Loucy (cell line): ENCODE measurements at regions not wholly inside any gene's neighbourhood (a gene's known extent, or its start where the extent isn't known, plus 50 kb on each side); places are given as distances from the start of the nearest gene placed in this dataset.

Source experiments
- H2AFZ ChIP-seq: fragments of 200-600 bp; sonication (generic); 2 replicates; pipeline ENCODE4 v1.6.0; 2016; ENCODE audit warnings: antibody characterized with exemption, mild to moderate bottlenecking, low read length, moderate library complexity
- H3F3A ChIP-seq: fragments of 200-600 bp; 2 replicates; pipeline ENCODE4 v1.6.0; 2016; ENCODE audit warnings: antibody characterized with exemption, low read depth, mild to moderate bottlenecking
- H3K27me3 ChIP-seq: fragments of 200-600 bp; sonication (generic); 2 replicates; pipeline ENCODE4 v1.6.1; 2014; ENCODE audit warnings: low read length, mild to moderate bottlenecking; ENCODE audit not compliant: insufficient read depth, poor library complexity, severe bottlenecking
- H3K36me3 ChIP-seq: fragments of 200-600 bp; sonication (generic); 2 replicates; pipeline ENCODE4 v1.6.1; 2016; ENCODE audit warnings: low read length; ENCODE audit not compliant: insufficient read depth
- H3K4me1 ChIP-seq: fragments of 200-600 bp; sonication (generic); 2 replicates; pipeline ENCODE4 v1.5.1; 2014; ENCODE audit warnings: low read length, mild to moderate bottlenecking; ENCODE audit not compliant: insufficient read depth, poor library complexity, severe bottlenecking
- H3K4me2 ChIP-seq: fragments of 200-600 bp; sonication (generic); 2 replicates; pipeline ENCODE4 v1.6.0; 2014; ENCODE audit warnings: antibody characterized with exemption, low read length, low read depth, mild to moderate bottlenecking; ENCODE audit not compliant: poor library complexity, severe bottlenecking
- H3K4me3 ChIP-seq: fragments of 200-600 bp; sonication (generic); 2 replicates; pipeline ENCODE4 v1.5.1; 2014; ENCODE audit warnings: low read length, mild to moderate bottlenecking, mixed read lengths; ENCODE audit not compliant: poor library complexity, severe bottlenecking
- H3K79me2 ChIP-seq: fragments of 200-600 bp; sonication (generic); 2 replicates; pipeline ENCODE4 v1.6.1; 2014; ENCODE audit warnings: low read length; ENCODE audit not compliant: insufficient read depth
- H3K9ac ChIP-seq: fragments of 200-600 bp; sonication (generic); 2 replicates; pipeline ENCODE4 v1.6.0; 2014; ENCODE audit warnings: mild to moderate bottlenecking, low read depth, low read length, moderate library complexity; ENCODE audit not compliant: poor library complexity, severe bottlenecking
- H3K9me2 ChIP-seq: fragments of 200-600 bp; sonication (generic); replicated peaks from 2 replicates; pipeline ENCODE4 v1.6.1; 2016; ENCODE audit warnings: low read depth, low read length, mixed read lengths
- H3K9me3 ChIP-seq: fragments of 200-600 bp; sonication (generic); 2 replicates; pipeline ENCODE4 v1.6.1; 2014; ENCODE audit warnings: mild to moderate bottlenecking, antibody characterized with exemption, low read length, low read depth; ENCODE audit not compliant: insufficient read depth
- H4K20me1 ChIP-seq: fragments of 200-600 bp; sonication (generic); 2 replicates; pipeline ENCODE4 v1.6.0; 2014; ENCODE audit warnings: antibody characterized with exemption, low read length, mild to moderate bottlenecking; ENCODE audit not compliant: insufficient read depth, poor library complexity, severe bottlenecking
- EZH2phosphoT487 ChIP-seq: fragments of 200-600 bp; IDR thresholded peaks from 2 replicates; pipeline ENCODE4 v1.6.1; 2018; ENCODE audit warnings: antibody characterized with exemption, mild to moderate bottlenecking, moderate library complexity, borderline replicate concordance
- TF ChIP-seq, protein P1 (sequence below): fragments of 200-600 bp; sonication (generic); conservative IDR thresholded peaks from 2 replicates; pipeline ENCODE4 v1.5.1; 2014; ENCODE audit warnings: mild to moderate bottlenecking, antibody characterized with exemption, low read length

DNA sequence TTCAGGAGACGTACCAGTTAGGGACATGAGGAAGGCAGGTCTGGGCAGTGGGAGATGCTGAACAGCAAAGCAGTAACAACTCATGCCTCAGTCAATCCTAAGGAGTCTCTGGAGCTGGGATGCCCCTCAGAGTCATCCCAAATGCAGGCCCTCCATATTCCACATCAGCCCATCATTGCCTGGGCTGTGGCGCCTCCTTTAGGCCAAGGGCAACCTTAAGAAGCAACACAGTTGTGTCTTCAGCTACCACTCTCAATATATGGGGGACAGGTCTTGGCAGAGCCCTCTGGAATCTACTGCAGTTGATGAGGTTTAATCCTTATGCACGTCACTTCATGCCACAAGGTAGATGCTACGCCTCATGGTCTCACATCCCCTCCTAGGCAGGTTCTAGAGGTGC is 682.0 kb upstream of the RAB6C start:
- Histone ChIP-seq H3K9me3 (no peaks in the 10 kb centered on the region), H3K9me2 (no peaks in the 10 kb centered on the region), H2AFZ (no peak overlapping the region), H3K9ac (no peak overlapping the region), H3K4me2 (no peak overlapping the region), H4K20me1 (no peaks in the 10 kb centered on the region), H3K36me3 (no peaks in the 10 kb centered on the region), H3F3A (no peaks in the 10 kb centered on the region), H3K4me3 (no peak overlapping the region), H3K79me2 (no peaks in the 10 kb centered on the region), H3K4me1 (no peaks in the 10 kb centered on the region), H3K27me3 (no peaks in the 10 kb centered on the region)
- TF ChIP-seq, protein P1, sequence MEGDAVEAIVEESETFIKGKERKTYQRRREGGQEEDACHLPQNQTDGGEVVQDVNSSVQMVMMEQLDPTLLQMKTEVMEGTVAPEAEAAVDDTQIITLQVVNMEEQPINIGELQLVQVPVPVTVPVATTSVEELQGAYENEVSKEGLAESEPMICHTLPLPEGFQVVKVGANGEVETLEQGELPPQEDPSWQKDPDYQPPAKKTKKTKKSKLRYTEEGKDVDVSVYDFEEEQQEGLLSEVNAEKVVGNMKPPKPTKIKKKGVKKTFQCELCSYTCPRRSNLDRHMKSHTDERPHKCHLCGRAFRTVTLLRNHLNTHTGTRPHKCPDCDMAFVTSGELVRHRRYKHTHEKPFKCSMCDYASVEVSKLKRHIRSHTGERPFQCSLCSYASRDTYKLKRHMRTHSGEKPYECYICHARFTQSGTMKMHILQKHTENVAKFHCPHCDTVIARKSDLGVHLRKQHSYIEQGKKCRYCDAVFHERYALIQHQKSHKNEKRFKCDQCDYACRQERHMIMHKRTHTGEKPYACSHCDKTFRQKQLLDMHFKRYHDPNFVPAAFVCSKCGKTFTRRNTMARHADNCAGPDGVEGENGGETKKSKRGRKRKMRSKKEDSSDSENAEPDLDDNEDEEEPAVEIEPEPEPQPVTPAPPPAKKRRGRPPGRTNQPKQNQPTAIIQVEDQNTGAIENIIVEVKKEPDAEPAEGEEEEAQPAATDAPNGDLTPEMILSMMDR = peak; percentile 61
- no peak for TF ChIP-seq EZH2phosphoT487

DNA sequence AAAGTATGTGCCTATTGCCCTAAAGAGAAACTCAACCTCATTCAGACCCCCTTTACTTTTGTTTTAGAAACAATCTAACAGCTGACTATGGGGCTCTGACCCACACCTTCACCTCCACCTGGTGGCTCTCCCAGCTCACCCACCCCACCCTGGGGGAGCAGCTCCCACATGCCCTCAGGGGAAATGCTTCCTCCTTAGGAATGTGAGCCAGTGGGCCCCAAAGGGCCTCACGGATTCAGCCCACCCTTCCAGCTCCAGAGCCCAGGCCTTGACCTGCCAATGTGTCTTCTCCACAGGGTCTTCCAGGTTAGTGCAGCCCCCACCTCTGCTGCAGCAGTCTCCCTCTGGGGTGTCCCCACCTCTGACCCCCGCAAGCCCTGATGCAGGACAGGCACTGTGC is 680.1 kb upstream of the RAB6C start:
- TF ChIP-seq, protein P1 = no peak
- no peak for TF ChIP-seq EZH2phosphoT487
- Histone ChIP-seq H3F3A (no peaks in the 10 kb centered on the region), H3K4me3 (no peak overlapping the region), H3K36me3 (no peaks in the 10 kb centered on the region), H3K27me3 (no peaks in the 10 kb centered on the region), H2AFZ (no peak overlapping the region), H3K9ac (no peak overlapping the region), H3K9me3 (no peaks in the 10 kb centered on the region), H3K9me2 (no peaks in the 10 kb centered on the region), H3K79me2 (no peaks in the 10 kb centered on the region), H3K4me2 (no peak overlapping the region), H4K20me1 (no peaks in the 10 kb centered on the region), H3K4me1 (no peaks in the 10 kb centered on the region)

DNA sequence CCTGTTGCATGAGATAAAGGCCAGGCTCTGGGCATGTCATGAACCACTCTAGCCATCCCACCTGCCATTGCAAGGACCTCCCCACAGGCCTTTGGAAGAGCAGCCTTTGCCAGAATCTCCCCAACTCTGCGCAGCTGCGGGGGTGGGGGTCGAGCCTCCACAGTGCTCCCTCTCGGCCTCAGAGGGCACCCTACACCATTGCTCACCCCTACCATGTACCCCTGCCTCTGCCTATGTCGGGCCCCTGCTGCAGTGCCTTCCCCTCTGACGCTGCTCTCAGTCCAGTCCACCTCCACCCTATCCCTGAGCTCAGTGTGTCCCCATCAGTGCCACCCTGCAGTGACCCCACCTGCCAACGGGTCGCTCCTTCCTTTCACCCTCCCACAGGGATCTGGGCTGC is 679.7 kb upstream of the RAB6C start:
- H3K79me2 ChIP-seq = no peaks in the 10 kb centered on the region
- no peaks in the 10 kb centered on the region for H3K36me3 ChIP-seq
- no peak overlapping the region for H3K4me2 ChIP-seq
- H3K4me1 ChIP-seq = no peaks in the 10 kb centered on the region
- H3K9me2 ChIP-seq = no peaks in the 10 kb centered on the region
- H2AFZ ChIP-seq = no peak overlapping the region
- no peaks in the 10 kb centered on the region for H3K9me3 ChIP-seq
- no peaks in the 10 kb centered on the region for H3F3A ChIP-seq
- no peak for TF ChIP-seq EZH2phosphoT487
- TF ChIP-seq, protein P1 = no peak
- H3K4me3 ChIP-seq = no peak overlapping the region
- no peak overlapping the region for H3K9ac ChIP-seq
- H3K27me3 ChIP-seq = no peaks in the 10 kb centered on the region
- no peaks in the 10 kb centered on the region for H4K20me1 ChIP-seq
